A673 (cell line): ENCODE measurements at regions not wholly inside any gene's neighbourhood (a gene's known extent, or its start where the extent isn't known, plus 50 kb on each side); places are given as distances from the start of the nearest gene placed in this dataset.

ENCODE experiments used
- BruUV-seq: library from RNA; stranded (reverse); fragments of 400-500 nt; replicated peaks from 2 replicates; lab custom pipeline; 2021; lab: Mats Ljungman, UMichigan
- CTCF ChIA-PET: fragments of 300-600 bp; sonication (Branson Sonifier 250); formaldehyde crosslinking; loops from one replicate; lab custom pipeline; 2022; ENCODE audit warnings: antibody characterized with exemption; lab: Charles Lee
- POLR2A ChIA-PET: fragments of 300-600 bp; sonication (Branson Sonifier 250); formaldehyde crosslinking; loops from one replicate; lab custom pipeline; 2022; ENCODE audit warnings: antibody characterized with exemption; ENCODE audit not compliant: low non-redundant PET; lab: Charles Lee
- DNase-seq: peaks from one replicate; pipeline ENCODE4 v3.0.0-alpha.2; 2015; ENCODE audit warnings: low spot score
- H3K27ac ChIP-seq: fragments of 200-600 bp; sonication (generic); 2 replicates; pipeline ENCODE4 v1.5.1; 2016; ENCODE audit warnings: mixed run types, low read depth, mild to moderate bottlenecking, mixed read lengths, antibody characterized with exemption, low read length; ENCODE audit not compliant: poor library complexity, severe bottlenecking
- H3K27me3 ChIP-seq: fragments of 200-600 bp; sonication (generic); replicated peaks from 2 replicates; pipeline ENCODE4 v1.6.1; 2017; ENCODE audit warnings: mixed run types, low read depth, mild to moderate bottlenecking, mixed read lengths, antibody characterized with exemption, low read length; ENCODE audit not compliant: insufficient read depth, poor library complexity
- H3K36me3 ChIP-seq: fragments of 200-600 bp; sonication (generic); 2 replicates; pipeline ENCODE4 v1.6.1; 2016; ENCODE audit warnings: mixed run types, mild to moderate bottlenecking, mixed read lengths, antibody characterized with exemption, low read length; ENCODE audit not compliant: insufficient read depth, poor library complexity, severe bottlenecking
- H3K4me1 ChIP-seq: fragments of 200-600 bp; sonication (generic); 2 replicates; pipeline ENCODE4 v1.6.1; 2017; ENCODE audit warnings: mixed run types, mild to moderate bottlenecking, mixed read lengths, antibody characterized with exemption, low read length; ENCODE audit not compliant: insufficient read depth, poor library complexity, severe bottlenecking
- H3K4me3 ChIP-seq: fragments of 200-600 bp; sonication (generic); 2 replicates; pipeline ENCODE4 v1.5.1; 2016; ENCODE audit warnings: low read depth, mixed run types, mild to moderate bottlenecking, mixed read lengths, low read length; ENCODE audit not compliant: poor library complexity, severe bottlenecking
- H3K9me3 ChIP-seq: fragments of 200-600 bp; sonication (generic); 2 replicates; pipeline ENCODE4 v1.6.1; 2016; ENCODE audit warnings: mixed run types, low read depth, mild to moderate bottlenecking, mixed read lengths, antibody characterized with exemption, low read length; ENCODE audit not compliant: poor library complexity, severe bottlenecking
- CTCF ChIP-seq: fragments of 300-800, 200-600 bp; sonication (generic); conservative IDR thresholded peaks from 2 replicates; pipeline ENCODE4 v1.5.1; 2017; ENCODE audit warnings: low read depth, mild to moderate bottlenecking, antibody characterized with exemption, low read length, moderate library complexity, mixed read lengths
- EZH2 ChIP-seq: fragments of 200-600 bp; sonication (generic); IDR thresholded peaks from 2 replicates; pipeline ENCODE4 v1.6.1; 2017; ENCODE audit warnings: borderline replicate concordance, low read depth, mild to moderate bottlenecking, mixed read lengths, antibody characterized with exemption, low read length; ENCODE audit not compliant: poor library complexity, severe bottlenecking
- intact Hi-C: fragments of 100-400 bp; cut with micrococcal nuclease; formaldehyde crosslinking; loops from one replicate; pipeline ENCODE4 v1.10.0; 2022; ENCODE audit not compliant: unreplicated experiment

- POLR2A ChIA-PET: no interaction called here
- CTCF ChIA-PET: no interaction called here
- TF ChIP-seq CTCF (no peak), EZH2 (no peak)
- Histone ChIP-seq H3K4me3 (no peak overlapping the region), H3K27me3 (no peaks in the 10 kb centered on the region), H3K4me1 (no peaks in the 10 kb centered on the region), H3K36me3 (no peaks in the 10 kb centered on the region), H3K9me3 (no peaks in the 10 kb centered on the region), H3K27ac (no peak overlapping the region)
- DNase-seq: no peak
- no TSS peak for BruUV-seq
- intact Hi-C loops: no loop called here
Observed at GRCh38 chr1:29650041-29650400, 413.7 kb downstream of the PTPRU start.

GRCh38 chr1:29649189-29650040, 413.1 kb downstream of the PTPRU start:
- Histone ChIP-seq H3K27ac (no peak overlapping the region), H3K4me3 (no peak overlapping the region), H3K4me1 (no peaks in the 10 kb centered on the region), H3K27me3 (no peaks in the 10 kb centered on the region), H3K9me3 (no peaks in the 10 kb centered on the region), H3K36me3 (no peaks in the 10 kb centered on the region)
- BruUV-seq: no TSS peak
- intact Hi-C loops: no loop called here
- DNase-seq: no peak
- ChIA-PET CTCF (no interaction called here), POLR2A (no interaction called here)
- TF ChIP-seq EZH2: no peak
- TF ChIP-seq CTCF: no peak

- Histone ChIP-seq H3K9me3 (no peaks in the 10 kb centered on the region), H3K27me3 (no peaks in the 10 kb centered on the region), H3K4me1 (no peaks in the 10 kb centered on the region), H3K36me3 (no peaks in the 10 kb centered on the region), H3K27ac (no peak overlapping the region), H3K4me3 (no peak overlapping the region)
- no TSS peak for BruUV-seq
- TF ChIP-seq CTCF: no peak
- TF ChIP-seq EZH2: no peak
- intact Hi-C loops: no loop called here
- ChIA-PET CTCF (no interaction called here), POLR2A (no interaction called here)
- DNase-seq: no peak
Observed at GRCh38 chr1:29648798-29649188, 412.5 kb downstream of the PTPRU start.
